Astrocyte of the hippocampus (primary cell): ENCODE measurements at regions not wholly inside any gene's neighbourhood (a gene's known extent, or its start where the extent isn't known, plus 50 kb on each side); places are given as distances from the start of the nearest gene placed in this dataset.
"Not testable (repeated sequence)": the region's sequence is repeated elsewhere in the genome, so short reads cannot be mapped to it uniquely, and the experiment has no call there.

ENCODE experiments used
- DNase-seq: peaks from one replicate; pipeline ENCODE4 v3.0.0; 2011; ENCODE audit warnings: low read depth, low spot score

DNA sequence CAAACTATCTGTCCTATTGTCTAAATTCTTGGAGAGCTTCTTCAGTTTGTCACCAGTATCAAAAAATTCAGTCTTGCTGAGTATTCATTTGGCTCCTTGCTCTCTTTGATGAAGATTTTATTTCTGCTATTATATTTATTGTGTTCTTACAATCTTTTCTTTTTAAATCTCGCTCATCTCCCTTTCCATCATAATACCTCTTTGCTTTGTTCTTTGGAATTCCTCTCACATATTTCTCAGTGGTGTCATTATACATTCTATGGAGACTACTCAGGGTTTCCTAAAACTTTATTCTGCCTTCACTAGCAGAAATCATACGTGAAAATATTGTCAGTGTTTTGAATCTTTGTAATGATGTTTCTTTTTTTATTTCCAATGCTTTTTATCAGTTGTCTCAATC lies 445.2 kb upstream of the ID4 start:
- DNase-seq: no peak

DNA sequence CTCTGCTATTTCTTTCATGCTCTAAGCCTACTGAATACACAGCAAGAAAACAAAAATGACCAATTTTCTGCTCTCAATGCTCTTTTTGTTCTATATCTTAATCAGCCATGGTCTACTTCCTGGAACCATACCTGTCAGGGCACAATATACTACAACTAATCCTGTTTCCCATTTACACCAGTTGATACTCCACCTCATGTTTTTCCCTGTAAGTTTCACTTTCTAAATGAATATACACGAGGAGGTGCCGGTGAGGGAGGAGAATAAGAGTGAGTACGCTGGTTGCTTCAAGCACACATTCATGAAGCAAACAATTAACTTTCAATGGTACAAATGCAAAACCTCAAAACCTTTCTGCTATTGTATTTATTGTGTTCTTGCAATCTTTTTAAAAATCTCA lies 443.1 kb upstream of the ID4 start:
- no peak for DNase-seq

GRCh38 chr6:19394687-19395086 lies 442.5 kb upstream of the ID4 start:
- DNase-seq: no peak

GRCh38 chr6:19395316-19395715 lies 441.9 kb upstream of the ID4 start:
- no peak for DNase-seq

DNA sequence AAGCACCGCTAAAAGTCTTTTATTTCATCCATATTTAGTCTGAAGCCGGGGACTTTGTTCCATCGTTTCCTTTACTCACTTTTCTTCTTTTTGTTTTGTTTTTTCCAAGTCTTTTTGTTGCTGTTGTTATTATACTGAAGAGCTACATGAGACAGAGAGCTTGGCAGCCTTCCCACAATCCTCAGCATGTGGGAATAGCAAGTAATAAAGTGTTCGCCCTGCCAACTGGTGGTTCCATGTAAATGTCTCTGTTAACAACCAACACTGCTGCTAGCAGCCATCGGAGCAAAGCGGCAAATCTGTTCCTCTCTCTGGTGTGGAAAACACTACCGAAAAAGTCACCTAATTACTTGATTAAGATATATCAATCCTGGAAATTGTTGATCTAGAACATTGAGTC lies 437.8 kb upstream of the ID4 start:
- DNase-seq: peak; percentile 90

DNA sequence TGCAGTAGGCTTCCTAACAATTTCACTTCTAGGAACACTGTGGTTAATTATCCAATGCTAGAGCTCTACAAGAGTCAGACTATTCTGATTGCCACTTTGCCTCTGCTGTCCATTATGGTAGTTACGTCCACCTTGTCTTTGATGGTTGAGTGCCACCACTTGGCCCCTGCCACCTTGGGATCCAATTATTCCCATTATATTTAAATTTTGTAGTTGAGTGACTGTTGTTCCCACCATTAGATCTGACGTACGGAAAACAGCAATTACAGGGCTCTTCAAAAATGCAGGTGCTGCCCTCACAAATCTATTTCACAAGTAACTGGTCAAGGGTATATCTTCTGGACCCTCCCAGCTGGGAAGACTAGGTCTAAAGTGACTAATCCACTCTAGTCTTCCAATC lies 432.3 kb upstream of the ID4 start:
- not testable (repeated sequence) for DNase-seq

DNA sequence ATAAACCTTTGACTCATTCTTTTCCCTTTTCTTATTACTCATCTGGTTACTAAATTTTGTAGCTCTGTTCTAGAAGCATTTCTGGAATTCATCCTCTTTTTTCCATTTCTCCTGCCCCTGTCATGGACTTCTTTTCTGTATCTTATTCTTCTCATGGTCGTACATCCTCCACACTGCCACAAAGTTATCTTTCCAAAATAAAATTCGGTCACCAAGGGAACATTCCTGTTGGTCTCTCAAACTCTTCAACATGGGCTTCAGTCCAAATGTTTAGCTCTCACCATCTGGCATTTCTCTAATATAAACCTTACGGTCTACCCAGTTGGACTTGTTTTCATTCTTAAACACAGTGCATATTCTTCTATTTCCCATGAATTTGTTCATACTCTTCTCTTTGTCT lies 428.8 kb upstream of the ID4 start:
- no peak for DNase-seq

- DNase-seq: peak; percentile 77
Measured at GRCh38 chr6:19410481-19410880, 426.7 kb upstream of the ID4 start.

- peak; percentile 52 for DNase-seq
Measured at GRCh38 chr6:19413323-19413722, 423.8 kb upstream of the ID4 start.

- DNase-seq: peak; percentile 17
Measured at GRCh38 chr6:19415605-19416326, 421.4 kb upstream of the ID4 start.

DNA sequence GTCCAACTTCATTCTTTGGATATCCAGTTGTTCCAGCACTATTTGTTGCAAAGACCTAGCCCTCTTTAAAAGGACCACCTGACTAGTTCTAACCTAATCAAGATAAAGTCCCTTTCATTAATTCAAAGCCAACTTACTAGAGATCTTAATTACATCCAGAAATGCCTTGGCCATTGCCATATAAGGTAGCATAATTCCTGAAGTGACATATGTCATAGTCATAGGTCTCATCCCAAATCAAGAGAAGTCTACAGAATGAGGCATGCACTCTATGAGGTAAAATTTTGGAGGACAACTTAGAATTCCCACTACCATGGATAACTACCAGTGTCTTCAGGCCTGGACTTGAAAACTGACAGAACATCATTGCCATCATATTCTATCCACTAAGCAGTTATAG lies 420.4 kb upstream of the ID4 start:
- DNase-seq: no peak

GRCh38 chr6:19417713-19418112 lies 419.5 kb upstream of the ID4 start:
- peak; percentile 54 for DNase-seq

GRCh38 chr6:19424853-19425252 lies 412.3 kb upstream of the ID4 start:
- DNase-seq: no peak

DNA sequence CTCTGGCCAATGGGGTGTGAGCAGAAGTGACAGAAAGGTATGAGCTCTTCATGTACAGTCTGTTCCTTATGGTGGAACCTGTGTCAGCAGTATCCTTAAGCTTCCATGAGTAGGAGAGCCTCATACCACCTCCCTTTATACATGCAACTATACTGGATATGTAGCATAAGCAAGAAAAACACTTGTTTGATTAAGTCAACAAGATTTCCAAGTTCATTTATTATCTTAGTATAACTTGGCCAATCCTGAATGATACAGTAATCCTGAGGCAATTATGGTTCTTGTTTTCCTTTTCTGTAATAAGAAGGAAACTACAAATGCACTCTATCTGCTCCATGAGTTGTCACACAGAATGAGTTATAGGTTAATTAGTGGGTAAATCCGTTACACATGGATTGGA lies 409.6 kb upstream of the ID4 start:
- no peak for DNase-seq

DNA sequence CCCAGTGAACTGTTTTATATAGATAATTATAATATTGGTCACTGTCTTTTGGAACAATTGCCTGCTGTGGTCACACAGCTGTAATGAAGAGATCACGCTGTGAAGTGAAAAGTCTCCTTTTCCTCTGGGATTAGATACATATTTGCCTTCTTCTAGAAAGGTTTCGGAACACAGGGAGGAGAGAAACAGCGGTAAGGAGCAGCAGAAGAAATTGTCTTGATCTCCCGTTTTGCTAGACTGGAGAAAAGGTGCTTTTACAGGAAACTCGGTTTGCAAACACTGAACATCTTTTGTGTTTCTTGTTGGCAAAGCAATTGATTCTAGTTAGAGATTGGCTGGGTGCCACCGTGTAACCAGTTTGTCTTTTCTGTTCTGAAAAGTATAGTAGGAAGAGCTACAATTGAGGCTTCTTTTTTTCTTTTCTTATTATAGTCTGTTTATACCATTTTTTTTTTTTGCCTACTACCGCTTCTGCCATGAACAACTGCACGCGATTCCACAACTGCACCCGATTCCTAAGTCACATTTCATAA lies 404.1 kb upstream of the ID4 start:
- DNase-seq: peak; percentile 35

DNA sequence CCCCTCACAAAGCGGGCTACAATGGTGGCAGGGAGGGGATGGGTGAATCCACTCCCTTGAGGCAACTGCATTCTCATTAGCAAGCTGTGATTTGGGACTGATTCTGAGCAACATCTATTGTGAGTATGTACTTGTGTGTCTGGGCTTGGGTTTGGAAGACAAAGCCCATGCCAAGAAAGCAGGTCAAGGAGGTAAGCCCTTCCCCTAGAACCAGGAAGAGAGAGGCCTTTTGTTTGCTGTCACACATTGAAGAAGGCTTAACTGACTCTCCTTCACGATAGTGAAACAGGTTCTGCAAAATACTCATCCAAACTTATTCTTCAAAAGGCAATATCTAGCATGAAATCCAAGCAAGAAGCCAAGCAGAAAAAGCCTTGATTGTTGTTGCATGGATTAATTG lies 403.1 kb upstream of the ID4 start:
- DNase-seq: no peak

DNA sequence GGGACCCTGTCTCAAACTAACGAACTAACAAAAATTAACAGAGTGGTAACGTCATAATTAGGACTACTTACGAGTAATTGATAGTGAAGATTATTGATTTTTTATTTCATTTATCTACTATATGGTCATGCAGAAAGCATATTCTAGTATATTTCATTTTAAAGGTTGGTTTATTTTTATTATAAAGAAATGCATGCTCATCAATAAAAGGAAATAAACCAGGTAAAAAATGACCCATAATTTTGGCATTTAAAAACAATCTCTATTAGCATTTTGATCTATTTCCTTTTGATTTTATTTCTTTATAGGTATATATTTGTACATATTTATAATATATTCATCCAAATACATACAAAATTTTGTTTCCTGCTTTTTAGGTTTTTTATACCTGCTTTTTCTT lies 401.4 kb upstream of the ID4 start:
- DNase-seq: no peak

GRCh38 chr6:19438566-19439353 lies 398.4 kb upstream of the ID4 start:
- DNase-seq: peak; percentile 64

GRCh38 chr6:19440531-19440930 lies 396.6 kb upstream of the ID4 start:
- DNase-seq: no peak

DNA sequence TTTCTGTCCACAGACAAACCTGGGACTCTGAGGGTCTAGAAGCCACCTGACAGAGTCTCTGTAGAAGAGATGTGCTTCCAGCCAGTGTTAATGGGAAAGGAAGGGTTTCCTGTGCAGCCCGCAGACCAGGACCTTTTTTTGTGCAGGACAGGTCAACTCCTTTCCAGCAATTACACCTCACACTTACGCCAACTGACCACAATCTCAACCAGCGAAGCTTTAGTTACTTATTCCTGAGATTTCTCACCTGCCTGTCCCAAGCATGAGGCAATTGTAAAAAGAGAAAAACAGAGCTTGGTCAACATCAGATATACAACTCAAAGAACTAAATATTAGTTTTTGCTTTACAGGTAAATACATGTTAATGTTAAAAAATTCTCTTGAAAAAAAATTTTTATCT lies 393.8 kb upstream of the ID4 start:
- no peak for DNase-seq

- no peak for DNase-seq
Measured at GRCh38 chr6:19444041-19444440, 393.1 kb upstream of the ID4 start.

DNA sequence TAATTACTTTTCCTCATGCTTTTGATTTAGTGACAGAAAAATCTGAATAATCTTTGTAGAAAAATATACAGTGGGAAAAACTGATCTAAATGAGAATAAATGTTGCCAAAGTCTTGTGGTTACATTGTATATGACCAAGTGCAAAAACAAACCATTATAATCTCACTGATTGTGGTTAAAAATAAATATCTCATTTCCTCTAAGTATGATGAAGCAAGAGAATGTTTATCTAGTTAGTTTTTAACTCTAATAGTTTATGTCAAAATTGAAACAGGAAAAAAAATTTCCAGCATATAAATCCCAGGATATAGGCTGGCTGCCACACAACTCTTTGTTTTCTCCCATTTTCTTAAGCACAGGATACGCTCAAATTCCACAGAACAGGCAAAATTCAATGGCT lies 392.7 kb upstream of the ID4 start:
- DNase-seq: no peak

DNA sequence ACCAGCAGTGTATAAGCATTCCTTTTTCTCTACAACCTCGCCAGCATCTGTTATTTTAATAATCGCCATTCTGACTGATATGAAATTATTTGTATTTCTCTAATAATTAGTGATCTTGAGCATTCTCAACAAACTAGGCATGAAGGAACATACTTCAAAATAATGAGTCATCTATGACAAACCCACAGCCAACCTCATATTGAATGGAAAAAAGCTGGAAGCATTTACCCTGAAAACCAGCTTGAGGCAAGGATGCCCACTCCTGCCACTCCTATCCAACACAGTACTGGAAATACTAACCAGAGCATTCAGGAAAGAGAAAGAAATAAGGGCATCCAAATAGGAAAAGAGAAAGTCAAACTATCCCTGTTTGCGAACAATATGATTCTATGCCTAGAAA lies 390.6 kb upstream of the ID4 start:
- DNase-seq: no peak
